ENCODE measurements at regions not wholly inside any gene's neighbourhood (a gene's known extent, or its start where the extent isn't known, plus 50 kb on each side); places are given as distances from the start of the nearest gene placed in this dataset.

GRCh38 chr17:71296005-71296404 lies 824.8 kb upstream of the SOX9 start:
- H3K4me1 ChIP-seq (ENCODE audit: control insufficient read depth in 4 of 4, insufficient read depth in 4 of 4, low read length in 3 of 4): no peaks in the 10 kb centered on the region
- H3K27ac ChIP-seq (ENCODE audit: low read depth in 1 of 2, low read length in 2 of 2): no peak overlapping the region
- H3K36me3 ChIP-seq (ENCODE audit: control insufficient read depth in 4 of 4, insufficient read depth in 3 of 4, low read depth in 1 of 4, low read length in 3 of 4): no peaks in the 10 kb centered on the region
- no peak for TF ChIP-seq RXRA (IDR thresholded peaks at IDR 0.05)
- TF ChIP-seq HNF4A (conservative IDR thresholded peaks at IDR 0.05): no peak
- no peak for TF ChIP-seq EGR1 (IDR thresholded peaks at IDR 0.05; ENCODE audit: low read depth in 2 of 2)
- TF ChIP-seq ZBTB33 (IDR thresholded peaks at IDR 0.05): no peak
- TF ChIP-seq GABPA (IDR thresholded peaks at IDR 0.05 in 1 of 2, conservative IDR thresholded peaks at IDR 0.05 in 1 of 2): no peak
- no peak for TF ChIP-seq FOXA1 (IDR thresholded peaks at IDR 0.05)
- TF ChIP-seq HNF4G (IDR thresholded peaks at IDR 0.05): no peak
- no peak for TF ChIP-seq ATF3 (IDR thresholded peaks at IDR 0.05)
- no peak for TF ChIP-seq RAD21 (IDR thresholded peaks at IDR 0.05)
- no peaks in the 10 kb centered on the region for H3K9me3 ChIP-seq (ENCODE audit: control insufficient read depth in 4 of 4, low read length in 3 of 4)
- no peak overlapping the region for H3K4me3 ChIP-seq (ENCODE audit: low read depth in 1 of 3, low read length in 3 of 3)
- 87% methylated on average over 1 of the region's 1 CpG for WGBS
- no peaks in the 10 kb centered on the region for H3K27me3 ChIP-seq (ENCODE audit: control insufficient read depth in 4 of 4, insufficient read depth in 4 of 4, low read length in 3 of 4)
- no peak for DNase-seq (ENCODE audit: low spot score)
- no peak overlapping the region for H3K9ac ChIP-seq (ENCODE audit: low read depth in 1 of 2, low read length in 2 of 2)

- peaks cover 0 to 2% (median 0%) of the 10 kb centered on the region in 4 donors for H3K9me3 ChIP-seq (ENCODE audit: control insufficient read depth in 4 of 4, low read length in 3 of 4)
- no peak overlapping the region for H3K9ac ChIP-seq (ENCODE audit: low read depth in 1 of 2, low read length in 2 of 2)
- TF ChIP-seq ATF3 (IDR thresholded peaks at IDR 0.05): no peak
- no peak for TF ChIP-seq JUND (IDR thresholded peaks at IDR 0.05)
- no peak for TF ChIP-seq GABPA (IDR thresholded peaks at IDR 0.05 in 1 of 2, conservative IDR thresholded peaks at IDR 0.05 in 1 of 2)
- no peak for TF ChIP-seq FOXA2 (IDR thresholded peaks at IDR 0.05)
- TF ChIP-seq FOXA1 (IDR thresholded peaks at IDR 0.05): no peak
- no peak for TF ChIP-seq SP1 (IDR thresholded peaks at IDR 0.05)
- no peak for TF ChIP-seq RXRA (IDR thresholded peaks at IDR 0.05)
- TF ChIP-seq EGR1 (IDR thresholded peaks at IDR 0.05; ENCODE audit: low read depth in 2 of 2): no peak
- no peak for TF ChIP-seq TAF1 (conservative IDR thresholded peaks at IDR 0.05)
- no peak for TF ChIP-seq ZBTB33 (IDR thresholded peaks at IDR 0.05)
- TF ChIP-seq RAD21 (IDR thresholded peaks at IDR 0.05): no peak
- no peak for TF ChIP-seq MAX (IDR thresholded peaks at IDR 0.05)
- no peak for TF ChIP-seq HNF4G (IDR thresholded peaks at IDR 0.05)
- TF ChIP-seq CTCF (IDR thresholded peaks at IDR 0.05; ENCODE audit: low read depth, low read length, missing input control): no peak
- TF ChIP-seq HNF4A (conservative IDR thresholded peaks at IDR 0.05): no peak
- DNase-seq (ENCODE audit: low spot score): no peak
- H3K4me3 ChIP-seq (ENCODE audit: low read depth in 1 of 3, low read length in 3 of 3): no peak overlapping the region
- no peaks in the 10 kb centered on the region for H3K4me1 ChIP-seq (ENCODE audit: control insufficient read depth in 4 of 4, insufficient read depth in 4 of 4, low read length in 3 of 4)
- no peaks in the 10 kb centered on the region for H3K36me3 ChIP-seq (ENCODE audit: control insufficient read depth in 4 of 4, insufficient read depth in 3 of 4, low read depth in 1 of 4, low read length in 3 of 4)
- H3K27me3 ChIP-seq (ENCODE audit: control insufficient read depth in 4 of 4, insufficient read depth in 4 of 4, low read length in 3 of 4): no peaks in the 10 kb centered on the region
- H3K27ac ChIP-seq (ENCODE audit: low read depth in 1 of 2, low read length in 2 of 2): no peak overlapping the region
These were observed 819.8 kb upstream of the SOX9 start for GRCh38 chr17:71301063-71301462.

All from liver (tissue), 8 donors.